CD4-positive, alpha-beta T cell treated with Interleukin-4 for 1 hour (primary cell): ENCODE measurements at regions not wholly inside any gene's neighbourhood (a gene's known extent, or its start where the extent isn't known, plus 50 kb on each side); places are given as distances from the start of the nearest gene placed in this dataset.
"Not testable (repeated sequence)": the region's sequence is repeated elsewhere in the genome, so short reads cannot be mapped to it uniquely, and the experiment has no call there.

Source experiments
- DNase-seq, 2 donors: peaks; one replicate each; pipeline ENCODE4 v3.0.0-alpha.2; 2020 to 2022

GRCh38 chr3:109678600-109678999 is 341.3 kb upstream of the DPPA4 start:
- no peak for DNase-seq

- no peak for DNase-seq
Measured at GRCh38 chr3:109679664-109680063, 342.3 kb upstream of the DPPA4 start.

- DNase-seq, result no peak
Measured at GRCh38 chr3:109683746-109684145, 346.4 kb upstream of the DPPA4 start.

- DNase-seq, result no peak
Measured at GRCh38 chr3:109685084-109686079, 348.0 kb upstream of the DPPA4 start.

GRCh38 chr3:109687626-109688025 is 350.3 kb upstream of the DPPA4 start:
- no peak for DNase-seq

- no peak for DNase-seq
Measured at GRCh38 chr3:109696932-109697331, 359.6 kb upstream of the DPPA4 start.

GRCh38 chr3:109702252-109702651 is 364.9 kb upstream of the DPPA4 start:
- no peak for DNase-seq

GRCh38 chr3:109702976-109703375 is 365.6 kb upstream of the DPPA4 start:
- DNase-seq, result no peak

- not testable (repeated sequence) for DNase-seq
Measured at GRCh38 chr3:109705133-109705532, 367.8 kb upstream of the DPPA4 start.

GRCh38 chr3:109707617-109708016 is 370.3 kb upstream of the DPPA4 start:
- no peak for DNase-seq

- DNase-seq, result no peak
Measured at GRCh38 chr3:109713288-109713687, 375.9 kb upstream of the DPPA4 start.

GRCh38 chr3:109715707-109716106 is 378.4 kb upstream of the DPPA4 start:
- no peak for DNase-seq

GRCh38 chr3:109718850-109719249 is 381.5 kb upstream of the DPPA4 start:
- no peak for DNase-seq

GRCh38 chr3:109728861-109729494 is 391.6 kb upstream of the DPPA4 start:
- no peak for DNase-seq

GRCh38 chr3:109731639-109732473 is 394.5 kb upstream of the DPPA4 start:
- DNase-seq, result peak; percentile 43 to 77

- no peak for DNase-seq
Measured at GRCh38 chr3:109743981-109744380, 406.6 kb upstream of the DPPA4 start.

GRCh38 chr3:109772520-109772919 is 435.2 kb upstream of the DPPA4 start:
- no peak for DNase-seq

- no peak for DNase-seq
Measured at GRCh38 chr3:109774108-109774507, 436.8 kb upstream of the DPPA4 start.

- DNase-seq, result no peak
Measured at GRCh38 chr3:109784285-109784684, 446.9 kb upstream of the DPPA4 start.

- no peak for DNase-seq
Measured at GRCh38 chr3:109784852-109785631, 447.7 kb upstream of the DPPA4 start.

- DNase-seq, result no peak
Measured at GRCh38 chr3:109803274-109803673, 465.9 kb upstream of the DPPA4 start.

GRCh38 chr3:109804697-109805096 is 467.4 kb upstream of the DPPA4 start:
- DNase-seq, result peak in 1 of 2 donors; percentile 66
